ENCODE measurements at regions not wholly inside any gene's neighbourhood (a gene's known extent, or its start where the extent isn't known, plus 50 kb on each side); places are given as distances from the start of the nearest gene placed in this dataset.

GRCh38 chr18:61953161-61953560 is 60.4 kb upstream of the RNF152 start:
- TF ChIP-seq CTCF (IDR thresholded peaks at IDR 0.05; ENCODE audit: insufficient read depth, low read depth, low read length): no peak
- TF ChIP-seq EZH2 (IDR thresholded peaks at IDR 0.05; ENCODE audit: insufficient read depth, low read length): no peak

All from astrocyte (in vitro differentiated cells and primary cell).